GM21381 (cell line): ENCODE measurements at regions not wholly inside any gene's neighbourhood (a gene's known extent, or its start where the extent isn't known, plus 50 kb on each side); places are given as distances from the start of the nearest gene placed in this dataset.

Source experiments
- ATAC-seq: cut with Tn5 transposase; IDR thresholded peaks from one replicate; pipeline ENCODE4 v1.9.1; 2021; ENCODE audit warnings: mild to moderate bottlenecking, moderate library complexity; ENCODE audit not compliant: unreplicated experiment

GRCh38 chr11:116481126-116481675 is 291.6 kb downstream of the BUD13 start:
- ATAC-seq: no peak

- ATAC-seq: no peak
Measured at GRCh38 chr11:116478669-116479668, 293.8 kb downstream of the BUD13 start.

- no peak for ATAC-seq
Measured at GRCh38 chr11:116478205-116478604, 294.6 kb downstream of the BUD13 start.

- ATAC-seq: no peak
Measured at GRCh38 chr11:116473790-116474346, 298.9 kb downstream of the BUD13 start.

- ATAC-seq: no peak
Measured at GRCh38 chr11:116473206-116473769, 299.5 kb downstream of the BUD13 start.

- no peak for ATAC-seq
Measured at GRCh38 chr11:116472651-116473050, 300.1 kb downstream of the BUD13 start.

GRCh38 chr11:116471608-116472256 is 301.1 kb downstream of the BUD13 start:
- ATAC-seq: no peak

- ATAC-seq: no peak
Measured at GRCh38 chr11:116468699-116469098, 304.1 kb downstream of the BUD13 start.

- ATAC-seq: no peak
Measured at GRCh38 chr11:116467823-116468222, 305.0 kb downstream of the BUD13 start.

- no peak for ATAC-seq
Measured at GRCh38 chr11:116466801-116467200, 306.0 kb downstream of the BUD13 start.

GRCh38 chr11:116466191-116466590 is 306.6 kb downstream of the BUD13 start:
- no peak for ATAC-seq

- no peak for ATAC-seq
Measured at GRCh38 chr11:116465056-116465455, 307.7 kb downstream of the BUD13 start.

- ATAC-seq: no peak
Measured at GRCh38 chr11:116461789-116462188, 311.0 kb downstream of the BUD13 start.

- ATAC-seq: no peak
Measured at GRCh38 chr11:116460156-116460920, 312.4 kb downstream of the BUD13 start.

GRCh38 chr11:116459185-116460045 is 313.4 kb downstream of the BUD13 start:
- no peak for ATAC-seq

- no peak for ATAC-seq
Measured at GRCh38 chr11:116458546-116458945, 314.2 kb downstream of the BUD13 start.

- ATAC-seq: no peak
Measured at GRCh38 chr11:116457336-116458007, 315.3 kb downstream of the BUD13 start.

- ATAC-seq: no peak
Measured at GRCh38 chr11:116454951-116455350, 317.8 kb downstream of the BUD13 start.
